GM10266 (cell line): ENCODE measurements at regions not wholly inside any gene's neighbourhood (a gene's known extent, or its start where the extent isn't known, plus 50 kb on each side); places are given as distances from the start of the nearest gene placed in this dataset.

Experiments used
- DNase-seq: peaks from one replicate; pipeline ENCODE4 v3.0.0; 2012; ENCODE audit errors: extremely low spot score
- CTCF ChIP-seq: IDR thresholded peaks from 2 replicates; pipeline ENCODE4 v1.5.1; 2012; ENCODE audit warnings: mild to moderate bottlenecking, low read depth; ENCODE audit not compliant: control insufficient read depth, insufficient read depth; ENCODE audit errors: missing control alignments

DNA sequence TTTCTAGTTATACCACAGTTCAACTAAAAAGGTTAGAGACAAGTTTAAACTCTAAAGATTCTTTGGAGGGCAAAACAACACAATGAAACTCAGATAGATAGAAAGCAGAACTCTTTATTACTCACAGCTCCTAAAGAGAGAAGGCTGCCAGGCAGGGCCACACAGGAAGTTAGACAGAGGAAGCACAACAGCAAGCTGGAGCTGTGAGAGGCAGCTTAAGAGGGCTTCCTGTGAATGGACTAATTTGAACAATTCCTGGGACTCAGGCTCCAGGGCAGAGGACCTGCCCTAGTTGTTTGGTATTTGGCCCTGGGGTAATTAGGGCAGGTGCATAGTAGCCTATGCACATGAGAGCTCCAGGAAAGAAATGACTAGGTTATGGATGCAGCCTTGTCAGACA is 803.6 kb downstream of the DIAPH3 start:
- TF ChIP-seq CTCF, result no peak
- no peak for DNase-seq

GRCh38 chr13:59360916-59361315 is 802.8 kb downstream of the DIAPH3 start:
- no peak for DNase-seq
- no peak for TF ChIP-seq CTCF

DNA sequence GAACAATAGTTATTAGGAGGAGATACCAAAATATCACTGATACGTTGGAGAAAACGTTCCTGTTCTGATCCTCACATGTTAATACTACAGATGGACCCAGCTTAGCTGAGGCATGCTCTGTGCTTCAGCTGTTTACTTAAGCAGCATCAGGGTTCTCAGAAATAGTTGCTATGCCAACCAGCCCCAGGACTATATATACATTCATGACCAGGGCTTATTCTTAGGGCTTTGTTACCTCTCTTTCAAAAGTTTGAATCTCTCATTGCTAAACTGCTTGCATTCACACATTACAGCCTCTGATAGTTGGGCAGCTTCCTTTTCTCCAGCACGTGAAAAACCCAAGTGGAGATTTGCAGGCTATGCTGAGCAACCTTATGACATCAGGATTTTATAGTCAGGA is 800.4 kb downstream of the DIAPH3 start:
- no peak for DNase-seq
- no peak for TF ChIP-seq CTCF

DNA sequence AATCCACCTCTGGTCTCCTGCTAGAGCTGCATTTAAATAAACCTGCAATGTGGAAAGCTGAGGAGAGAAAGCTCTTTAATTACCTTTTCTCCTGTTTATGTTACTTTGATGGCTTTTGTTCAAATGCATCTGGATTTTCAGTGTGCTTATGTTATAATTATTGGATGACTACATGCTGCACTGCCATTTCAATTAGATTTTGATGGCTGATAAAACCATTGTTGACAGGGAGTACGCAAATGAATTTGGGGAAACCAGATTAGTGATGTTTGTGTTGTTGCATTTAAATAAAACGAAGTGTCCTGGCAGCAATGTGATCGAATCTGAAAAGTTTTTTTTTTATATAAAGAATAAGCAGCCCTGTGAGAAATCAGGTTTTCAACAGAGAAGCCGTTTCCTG is 799.8 kb downstream of the DIAPH3 start:
- TF ChIP-seq CTCF, result no peak
- DNase-seq, result no peak

DNA sequence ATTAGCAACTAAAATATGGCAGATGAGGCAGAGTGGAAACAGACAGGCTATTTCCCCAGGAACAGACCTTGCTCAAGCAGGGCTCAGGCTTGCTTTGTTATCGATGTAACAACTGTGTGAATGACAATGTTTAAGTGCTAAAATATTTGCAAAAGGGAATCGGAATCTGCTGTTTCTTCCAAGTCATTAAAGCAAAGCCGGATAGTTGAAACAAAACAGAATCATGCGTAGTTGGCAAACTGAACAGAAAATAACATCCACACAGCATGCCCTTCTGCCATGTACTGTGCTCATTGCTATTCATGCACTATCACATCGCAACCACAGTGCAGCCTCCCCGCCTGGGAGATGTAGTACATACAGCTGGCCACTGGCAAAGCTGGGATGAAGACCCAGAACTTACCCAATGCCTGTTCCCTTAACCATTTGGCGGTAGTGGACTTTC is 799.1 kb downstream of the DIAPH3 start:
- DNase-seq, result no peak
- TF ChIP-seq CTCF, result no peak

DNA sequence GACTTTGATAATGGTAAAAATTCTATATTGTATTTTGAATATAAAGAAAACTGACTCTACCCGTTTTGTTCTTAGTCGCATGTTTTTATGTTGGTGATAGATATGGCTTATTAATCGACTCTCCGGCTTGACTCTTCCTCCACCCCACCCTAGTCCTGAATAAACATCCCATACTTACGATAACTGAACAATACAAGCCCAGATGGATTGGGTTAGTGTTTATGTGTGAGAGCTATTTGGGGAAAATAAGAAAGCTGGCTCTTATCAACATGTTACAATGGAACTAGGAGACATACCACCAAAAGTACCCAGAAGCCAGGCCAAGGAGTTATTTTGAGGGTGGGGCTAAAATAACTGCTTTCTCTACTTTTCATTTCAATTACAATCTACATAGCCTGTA is 796.3 kb downstream of the DIAPH3 start:
- no peak for TF ChIP-seq CTCF
- no peak for DNase-seq

GRCh38 chr13:59367904-59368303 is 795.8 kb downstream of the DIAPH3 start:
- TF ChIP-seq CTCF, result no peak
- DNase-seq, result no peak

- DNase-seq, result no peak
- TF ChIP-seq CTCF, result no peak
Observed at GRCh38 chr13:59368693-59369092, 795.0 kb downstream of the DIAPH3 start.
